Fibroblast of villous mesenchyme (primary cell): ENCODE measurements at regions not wholly inside any gene's neighbourhood (a gene's known extent, or its start where the extent isn't known, plus 50 kb on each side); places are given as distances from the start of the nearest gene placed in this dataset.

Experiments
- DNase-seq: peaks from one replicate; pipeline ENCODE4 v3.0.0-alpha.2; 2010; ENCODE audit warnings: low read depth
- H3K4me3 ChIP-seq: 2 replicates; pipeline ENCODE4 v1.5.1; 2011; ENCODE audit warnings: low read depth, mild to moderate bottlenecking, low read length
- TF ChIP-seq, protein P1 (sequence below): IDR thresholded peaks from 2 replicates; pipeline ENCODE4 v1.5.1; 2012; ENCODE audit warnings: low read depth, mild to moderate bottlenecking, low read length; ENCODE audit not compliant: insufficient read depth

DNA sequence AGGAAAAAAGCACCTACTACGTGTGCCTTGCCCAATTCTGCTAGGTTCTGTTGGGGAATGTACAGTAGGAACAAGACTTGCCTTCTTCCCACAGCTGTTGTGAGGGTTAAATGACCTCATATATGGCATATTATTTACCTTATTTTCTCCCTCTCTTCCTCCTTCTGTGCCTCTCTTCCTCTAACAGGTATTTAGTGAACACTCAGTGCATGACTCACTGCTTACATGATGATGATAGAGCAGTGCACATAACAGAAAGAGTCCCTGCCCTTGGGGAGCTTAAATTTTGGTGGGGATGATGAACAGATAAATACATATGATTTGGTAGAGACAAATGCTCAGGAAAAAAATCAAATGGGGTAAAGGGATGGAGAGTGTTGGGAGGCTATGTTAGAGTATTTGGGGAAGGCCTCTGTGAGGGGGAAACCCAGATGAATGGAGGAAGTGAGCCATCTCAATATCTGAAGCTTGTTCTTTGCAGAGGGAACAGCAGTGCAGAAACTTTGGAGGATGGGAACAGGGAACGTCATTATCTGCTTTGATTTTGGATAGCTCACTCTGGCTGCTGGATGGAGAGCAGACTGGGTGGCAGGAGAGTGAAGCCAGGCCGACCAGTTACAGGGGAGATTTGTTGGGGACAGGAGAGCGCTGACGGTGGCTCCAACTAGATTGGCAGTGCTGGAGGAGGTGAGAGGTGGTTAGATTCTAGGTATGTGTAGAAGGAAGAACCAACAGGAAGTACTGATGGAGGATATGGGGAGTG, 95.5 kb upstream of the TENM4 start:
- TF ChIP-seq, protein P1, sequence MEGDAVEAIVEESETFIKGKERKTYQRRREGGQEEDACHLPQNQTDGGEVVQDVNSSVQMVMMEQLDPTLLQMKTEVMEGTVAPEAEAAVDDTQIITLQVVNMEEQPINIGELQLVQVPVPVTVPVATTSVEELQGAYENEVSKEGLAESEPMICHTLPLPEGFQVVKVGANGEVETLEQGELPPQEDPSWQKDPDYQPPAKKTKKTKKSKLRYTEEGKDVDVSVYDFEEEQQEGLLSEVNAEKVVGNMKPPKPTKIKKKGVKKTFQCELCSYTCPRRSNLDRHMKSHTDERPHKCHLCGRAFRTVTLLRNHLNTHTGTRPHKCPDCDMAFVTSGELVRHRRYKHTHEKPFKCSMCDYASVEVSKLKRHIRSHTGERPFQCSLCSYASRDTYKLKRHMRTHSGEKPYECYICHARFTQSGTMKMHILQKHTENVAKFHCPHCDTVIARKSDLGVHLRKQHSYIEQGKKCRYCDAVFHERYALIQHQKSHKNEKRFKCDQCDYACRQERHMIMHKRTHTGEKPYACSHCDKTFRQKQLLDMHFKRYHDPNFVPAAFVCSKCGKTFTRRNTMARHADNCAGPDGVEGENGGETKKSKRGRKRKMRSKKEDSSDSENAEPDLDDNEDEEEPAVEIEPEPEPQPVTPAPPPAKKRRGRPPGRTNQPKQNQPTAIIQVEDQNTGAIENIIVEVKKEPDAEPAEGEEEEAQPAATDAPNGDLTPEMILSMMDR = no peak
- no peak overlapping the region for H3K4me3 ChIP-seq
- no peak for DNase-seq

DNA sequence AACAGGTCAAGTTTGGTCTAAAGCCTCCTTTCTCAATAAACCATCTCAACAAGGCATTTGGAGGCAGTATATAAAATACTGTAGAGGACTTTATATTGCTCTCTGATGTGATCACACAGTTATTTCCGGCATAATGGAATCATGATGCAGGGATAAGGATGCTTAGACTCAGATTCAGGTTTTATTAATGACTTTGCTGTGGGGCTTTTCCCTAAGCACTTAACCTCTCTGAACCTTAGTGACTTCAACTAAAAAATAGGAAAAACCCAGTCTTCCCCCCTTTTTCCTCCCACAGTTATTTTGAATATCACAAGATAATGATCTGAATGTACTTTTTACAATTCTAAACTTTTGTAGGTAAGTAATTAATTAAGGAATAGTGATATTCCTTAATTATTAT, 94.8 kb upstream of the TENM4 start:
- DNase-seq = no peak
- no peak overlapping the region for H3K4me3 ChIP-seq
- TF ChIP-seq, protein P1 = no peak

DNA sequence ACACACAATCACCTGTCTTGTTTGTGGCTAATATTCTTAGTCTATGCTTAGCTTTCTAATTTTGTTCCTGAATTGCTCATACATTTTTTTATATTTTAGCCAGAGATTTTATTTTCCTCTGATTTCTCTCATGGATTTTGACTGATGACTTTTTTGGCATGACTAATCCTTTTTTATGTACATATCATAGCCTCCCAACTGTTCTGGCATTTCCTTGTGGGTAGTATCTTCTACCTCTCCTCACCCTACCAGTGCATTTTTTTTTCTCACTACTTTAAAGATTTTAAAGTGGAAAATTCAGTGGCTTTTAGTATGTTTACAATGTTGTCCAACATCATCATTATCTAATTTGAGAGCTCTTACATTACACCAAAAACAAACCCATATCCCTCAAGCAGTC, 84.4 kb upstream of the TENM4 start:
- DNase-seq = no peak
- H3K4me3 ChIP-seq = no peak overlapping the region
- TF ChIP-seq, protein P1 = no peak

DNA sequence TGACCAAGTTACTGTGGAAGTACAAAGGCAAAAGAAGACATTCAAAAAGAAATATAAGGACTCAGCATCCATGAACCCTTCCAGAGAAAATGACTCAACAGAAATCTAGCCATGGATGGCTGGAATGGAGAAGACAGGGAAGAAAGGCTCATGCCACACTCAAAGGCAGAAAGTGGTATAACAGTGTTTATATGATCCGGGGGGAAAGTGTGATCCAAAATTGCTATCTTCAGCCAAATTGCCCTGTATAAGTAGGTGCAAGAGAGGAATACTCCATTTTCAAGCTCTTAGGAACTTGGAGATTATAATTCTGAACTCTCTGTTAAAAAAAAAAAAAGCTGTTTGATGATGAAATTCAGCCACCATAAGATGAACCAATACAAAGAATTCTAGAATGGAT, 81.8 kb upstream of the TENM4 start:
- no peak overlapping the region for H3K4me3 ChIP-seq
- TF ChIP-seq, protein P1 = no peak
- DNase-seq = no peak

DNA sequence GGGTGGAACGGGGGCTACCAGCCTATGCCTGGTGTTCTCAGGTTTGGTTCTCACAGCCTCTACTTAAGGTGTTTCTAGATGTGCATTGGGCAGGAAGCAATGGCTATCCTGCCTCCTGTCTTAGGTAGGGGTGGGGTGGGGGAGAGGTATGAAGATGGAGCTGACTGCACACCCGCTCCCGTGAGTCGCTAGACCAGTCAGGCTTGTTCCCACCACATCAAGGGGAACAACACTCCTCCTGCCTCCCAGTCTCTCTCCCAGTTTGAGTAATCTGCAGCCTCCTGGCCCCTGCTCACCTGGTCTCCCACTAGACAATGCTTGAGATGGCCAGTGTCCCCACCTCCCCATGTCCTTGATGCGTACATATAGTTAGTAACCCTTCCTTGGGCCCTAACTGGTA, 79.3 kb upstream of the TENM4 start:
- TF ChIP-seq, protein P1 = no peak
- DNase-seq = no peak
- no peak overlapping the region for H3K4me3 ChIP-seq

DNA sequence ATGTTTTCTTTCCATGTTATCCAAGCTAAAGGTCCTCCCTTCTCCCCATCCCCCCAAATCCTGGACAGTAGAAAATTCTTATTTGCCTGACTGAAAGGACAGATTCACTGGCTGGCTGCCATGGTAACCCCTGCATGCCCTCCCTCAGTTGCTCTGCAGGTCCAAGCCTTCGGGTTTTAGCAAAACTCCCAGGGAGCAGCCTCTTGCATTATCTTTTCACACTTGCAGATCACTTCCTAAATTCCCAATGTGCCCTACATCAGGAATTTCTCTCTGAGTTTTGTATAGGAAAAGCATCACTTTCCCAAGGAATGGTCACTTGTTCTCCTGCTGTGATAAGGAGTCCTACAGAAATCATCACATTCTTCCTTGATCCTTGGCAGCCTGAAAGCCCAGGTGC, 75.0 kb upstream of the TENM4 start:
- TF ChIP-seq, protein P1 = no peak
- DNase-seq = no peak
- no peak overlapping the region for H3K4me3 ChIP-seq

DNA sequence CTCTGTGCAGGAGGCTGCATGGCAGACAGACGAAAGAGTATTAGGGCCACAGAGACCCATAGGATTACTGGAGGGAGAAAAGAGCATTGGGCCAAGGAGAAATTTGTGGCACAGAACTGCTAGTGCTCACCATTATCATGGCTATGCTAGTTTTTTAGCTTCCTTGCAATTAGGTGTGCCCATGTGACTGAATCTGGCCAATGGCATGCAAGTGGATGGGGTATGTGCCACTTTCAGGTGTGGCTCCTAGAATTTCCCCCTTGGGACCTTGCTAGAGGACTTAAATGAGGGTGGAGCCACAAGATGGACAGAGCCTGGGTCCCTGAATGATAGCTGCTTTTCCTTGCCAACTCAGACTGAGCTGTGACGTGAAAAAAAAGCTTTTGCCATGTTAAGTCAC, 73.9 kb upstream of the TENM4 start:
- DNase-seq = no peak
- TF ChIP-seq, protein P1 = no peak
- no peak overlapping the region for H3K4me3 ChIP-seq
